ENCODE measurements at regions not wholly inside any gene's neighbourhood (a gene's known extent, or its start where the extent isn't known, plus 50 kb on each side); places are given as distances from the start of the nearest gene placed in this dataset.

GRCh38 chr2:64323197-64323596 lies 130.8 kb upstream of the LGALSL start:
- DNase-seq: no peak

- no peak for DNase-seq
Measured at GRCh38 chr2:64324746-64325410, 129.1 kb upstream of the LGALSL start.

GRCh38 chr2:64325477-64325851 lies 128.5 kb upstream of the LGALSL start:
- no peak for DNase-seq

GRCh38 chr2:64325852-64326577 lies 127.9 kb upstream of the LGALSL start:
- no peak for DNase-seq

GRCh38 chr2:64326578-64327050 lies 127.3 kb upstream of the LGALSL start:
- DNase-seq: no peak

GRCh38 chr2:64327129-64327509 lies 126.8 kb upstream of the LGALSL start:
- no peak for DNase-seq

- DNase-seq: peak; percentile 17
Measured at GRCh38 chr2:64327510-64328414, 126.2 kb upstream of the LGALSL start.

- DNase-seq: no peak
Measured at GRCh38 chr2:64328415-64328722, 125.6 kb upstream of the LGALSL start.

- DNase-seq: no peak
Measured at GRCh38 chr2:64328756-64329155, 125.2 kb upstream of the LGALSL start.

- DNase-seq: no peak
Measured at GRCh38 chr2:64329848-64330247, 124.1 kb upstream of the LGALSL start.

GRCh38 chr2:64330281-64331113 lies 123.5 kb upstream of the LGALSL start:
- DNase-seq: peak; percentile 90

GRCh38 chr2:64331114-64331645 lies 122.8 kb upstream of the LGALSL start:
- DNase-seq: no peak

- no peak for DNase-seq
Measured at GRCh38 chr2:64331849-64332699, 121.9 kb upstream of the LGALSL start.

- no peak for DNase-seq
Measured at GRCh38 chr2:64336171-64336570, 117.8 kb upstream of the LGALSL start.

- DNase-seq: no peak
Measured at GRCh38 chr2:64337314-64337713, 116.6 kb upstream of the LGALSL start.

- no peak for DNase-seq
Measured at GRCh38 chr2:64338108-64338507, 115.9 kb upstream of the LGALSL start.

GRCh38 chr2:64338910-64339500 lies 115.0 kb upstream of the LGALSL start:
- no peak for DNase-seq

GRCh38 chr2:64341461-64341860 lies 112.5 kb upstream of the LGALSL start:
- DNase-seq: no peak

GRCh38 chr2:64342195-64343099 lies 111.5 kb upstream of the LGALSL start:
- no peak for DNase-seq

GRCh38 chr2:64344999-64345576 lies 108.9 kb upstream of the LGALSL start:
- DNase-seq: no peak
